ENCODE measurements at regions not wholly inside any gene's neighbourhood (a gene's known extent, or its start where the extent isn't known, plus 50 kb on each side); places are given as distances from the start of the nearest gene placed in this dataset.
"Not testable (repeated sequence)": the region's sequence is repeated elsewhere in the genome, so short reads cannot be mapped to it uniquely, and the experiment has no call there.

DNA sequence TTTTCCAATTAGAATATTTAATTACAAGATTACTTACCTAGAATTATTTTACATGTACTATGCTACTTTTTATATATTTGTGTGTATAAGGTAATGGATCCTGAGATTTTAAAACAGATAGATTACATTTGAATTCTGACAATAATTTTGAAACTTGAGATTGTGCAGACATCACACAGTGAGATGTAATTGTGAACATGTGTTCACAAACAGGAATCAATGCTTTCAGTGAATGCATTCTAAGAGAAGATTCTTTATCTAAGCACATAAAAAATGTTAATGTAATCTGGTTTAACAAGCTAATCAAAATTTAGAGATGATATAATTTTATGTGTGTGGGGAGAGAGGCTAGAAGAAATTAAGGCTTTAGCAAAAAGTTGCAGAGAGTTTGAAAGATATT is 1925.5 kb downstream of the ARAP2 start:
- no peak for DNase-seq (ENCODE audit: low spot score)

DNA sequence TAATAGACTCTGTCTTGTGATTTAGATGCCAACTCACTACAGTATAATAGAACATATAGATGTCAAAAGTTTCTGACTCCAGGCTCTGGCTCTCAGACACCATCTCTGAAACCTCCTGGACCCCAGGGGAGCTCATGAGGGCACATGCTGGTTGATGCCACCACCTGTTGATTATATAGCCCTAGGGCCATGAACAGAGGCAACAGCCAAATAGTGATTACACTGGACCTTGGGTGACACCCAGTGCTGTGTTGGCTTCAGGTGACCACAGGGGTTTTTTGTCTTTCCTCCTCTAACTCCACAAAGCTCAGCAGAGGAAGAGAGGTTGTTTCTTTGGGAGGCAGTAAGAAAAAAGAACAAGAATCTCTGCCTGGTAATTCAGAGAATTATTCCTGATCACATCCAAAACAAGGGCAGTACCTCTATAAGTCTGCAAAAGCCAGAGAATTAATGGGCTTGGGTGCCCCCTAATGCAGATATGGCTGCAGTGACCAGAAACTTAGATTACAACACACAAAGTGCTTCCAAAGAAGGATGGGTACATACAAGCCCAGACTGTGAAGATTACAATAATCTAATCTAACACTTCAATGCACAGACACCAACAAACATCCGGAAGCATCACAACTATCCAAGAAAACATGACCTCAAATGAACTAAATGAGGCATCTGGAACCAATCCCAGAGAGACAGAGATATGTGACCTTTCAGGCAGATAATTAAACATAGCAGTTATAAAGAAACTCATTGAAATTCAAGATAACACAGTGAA is 1920.6 kb downstream of the ARAP2 start:
- no peak for DNase-seq (ENCODE audit: low spot score)

GRCh38 chr4:34328939-34329338 is 1915.4 kb downstream of the ARAP2 start:
- DNase-seq (ENCODE audit: low spot score), result no peak

- not testable (repeated sequence) for DNase-seq (ENCODE audit: low spot score)
These were observed 1909.2 kb downstream of the ARAP2 start for GRCh38 chr4:34335156-34335555.

DNA sequence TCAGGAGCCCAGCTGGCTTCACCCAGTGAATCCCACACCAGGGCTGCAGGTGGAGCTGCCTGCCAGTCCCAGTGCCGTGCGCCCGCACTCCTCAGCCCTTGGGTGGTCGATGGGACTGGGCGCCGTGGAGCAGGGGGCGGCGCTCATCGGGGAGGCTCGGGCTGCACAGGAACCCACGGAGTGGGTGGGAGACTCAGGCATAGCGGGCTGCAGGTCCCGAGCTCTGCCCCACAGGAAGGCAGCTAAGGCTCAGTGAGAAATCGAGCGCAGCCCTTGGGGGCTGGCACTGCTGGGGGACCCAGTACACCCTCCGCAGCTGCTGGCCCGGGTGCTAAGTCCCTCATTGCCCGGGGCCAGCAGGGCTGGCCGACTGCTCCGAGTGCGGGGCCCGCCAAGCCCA is 1908.8 kb downstream of the ARAP2 start:
- DNase-seq (ENCODE audit: low spot score), result not testable (repeated sequence)

DNA sequence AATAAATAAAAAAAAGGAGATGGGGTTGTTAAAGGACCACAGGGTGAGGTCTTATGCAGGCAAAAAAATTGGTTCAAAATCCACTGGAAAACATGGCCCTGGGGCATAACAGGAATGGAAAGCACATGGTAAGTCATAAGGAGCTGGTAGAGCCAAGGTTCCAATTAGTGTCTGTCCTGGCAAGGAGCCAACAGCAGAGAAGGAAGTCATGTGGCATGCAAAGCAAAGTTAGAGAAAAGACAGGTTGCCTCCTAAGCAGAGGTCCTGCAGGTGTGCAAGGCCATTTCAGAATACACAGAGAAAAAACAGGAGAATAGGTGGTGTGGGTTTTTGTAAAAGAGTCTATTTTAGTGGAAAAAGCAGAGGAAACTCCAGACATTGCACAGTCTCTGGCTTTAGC is 1881.7 kb downstream of the ARAP2 start:
- DNase-seq (ENCODE audit: low spot score), result no peak

DNA sequence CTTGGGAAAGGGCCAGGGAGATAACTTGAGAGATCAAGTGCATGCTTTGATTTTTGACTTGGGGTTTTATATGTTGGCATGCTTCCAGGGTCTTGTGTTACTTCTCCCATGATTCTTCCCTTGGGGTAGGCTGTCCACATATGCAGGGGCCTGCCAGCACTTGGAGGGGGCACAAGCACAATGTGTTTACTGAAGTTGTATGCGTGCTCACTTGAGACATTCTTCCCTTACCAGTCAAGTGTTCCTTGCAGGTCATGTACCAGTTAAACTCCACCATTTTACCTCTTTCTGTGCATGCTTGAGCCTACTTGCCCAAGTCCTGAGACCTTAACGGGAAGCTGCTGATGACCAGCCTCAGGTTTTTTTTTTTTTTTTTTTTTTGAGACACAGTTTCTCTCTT is 1880.5 kb downstream of the ARAP2 start:
- DNase-seq (ENCODE audit: low spot score), result no peak

DNA sequence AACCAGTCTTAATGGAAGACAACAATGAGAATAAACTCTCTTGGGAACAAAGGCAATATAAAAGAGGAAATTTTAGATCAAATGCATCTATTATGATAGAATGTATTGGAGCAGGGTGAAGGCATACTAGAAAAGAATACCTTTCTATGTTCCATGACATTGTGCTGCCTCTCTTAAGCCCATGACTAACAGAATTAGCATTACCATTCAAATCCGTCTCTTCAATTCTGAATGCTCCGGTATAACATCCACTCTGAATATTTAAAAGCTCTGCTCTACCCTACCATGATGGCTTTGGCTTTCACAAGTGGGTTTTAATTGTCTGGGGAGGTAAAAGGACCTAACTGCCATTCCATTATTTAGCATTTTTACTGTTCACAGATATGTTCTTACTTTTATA is 1878.4 kb downstream of the ARAP2 start:
- DNase-seq (ENCODE audit: low spot score), result no peak

- DNase-seq (ENCODE audit: low spot score), result no peak
These were observed 1872.6 kb downstream of the ARAP2 start for GRCh38 chr4:34371676-34372075.

- DNase-seq (ENCODE audit: low spot score), result no peak
These were observed 1871.5 kb downstream of the ARAP2 start for GRCh38 chr4:34372815-34373214.

- DNase-seq (ENCODE audit: low spot score), result no peak
These were observed 1870.9 kb downstream of the ARAP2 start for GRCh38 chr4:34373456-34373855.

DNA sequence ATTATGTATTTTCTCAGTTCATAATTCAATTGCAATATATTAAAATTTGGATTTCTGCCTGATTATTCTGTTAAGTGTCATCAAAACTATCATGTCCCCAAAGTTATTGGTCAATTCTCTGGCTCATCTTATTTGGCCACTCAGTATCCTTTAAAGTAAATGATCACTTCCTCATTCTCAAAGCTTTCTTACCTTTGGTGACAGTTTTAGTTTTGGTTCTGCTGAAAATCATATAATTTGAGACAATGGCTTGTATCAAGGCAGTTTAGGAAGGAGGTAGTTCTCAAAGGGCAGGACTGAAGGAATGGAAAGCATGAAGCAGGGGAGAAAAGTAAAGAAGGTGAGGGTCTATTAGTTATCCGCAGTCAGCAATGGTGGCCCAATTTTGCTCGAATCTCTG is 1832.1 kb downstream of the ARAP2 start:
- no peak for DNase-seq (ENCODE audit: low spot score)

DNA sequence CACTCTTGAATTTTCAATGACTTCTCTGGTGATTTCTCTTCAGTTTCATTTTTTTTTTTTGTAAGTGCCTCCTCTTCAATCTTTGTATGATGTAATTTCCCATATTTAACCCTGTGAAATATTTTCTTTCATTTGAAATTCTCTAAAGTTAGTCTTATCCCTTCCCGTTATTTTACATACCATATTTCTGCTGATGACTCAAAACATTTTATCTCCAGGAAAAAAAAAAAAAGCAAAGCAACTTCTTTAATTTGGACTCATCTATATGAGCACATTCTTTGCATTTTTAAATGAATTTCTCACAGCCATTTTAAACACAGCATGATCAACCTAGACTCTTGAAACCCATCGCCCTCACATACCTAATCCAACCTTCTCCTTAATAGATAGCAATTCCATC is 1831.4 kb downstream of the ARAP2 start:
- DNase-seq (ENCODE audit: low spot score), result no peak

- DNase-seq (ENCODE audit: low spot score), result no peak
These were observed 1827.2 kb downstream of the ARAP2 start for GRCh38 chr4:34417160-34417559.

DNA sequence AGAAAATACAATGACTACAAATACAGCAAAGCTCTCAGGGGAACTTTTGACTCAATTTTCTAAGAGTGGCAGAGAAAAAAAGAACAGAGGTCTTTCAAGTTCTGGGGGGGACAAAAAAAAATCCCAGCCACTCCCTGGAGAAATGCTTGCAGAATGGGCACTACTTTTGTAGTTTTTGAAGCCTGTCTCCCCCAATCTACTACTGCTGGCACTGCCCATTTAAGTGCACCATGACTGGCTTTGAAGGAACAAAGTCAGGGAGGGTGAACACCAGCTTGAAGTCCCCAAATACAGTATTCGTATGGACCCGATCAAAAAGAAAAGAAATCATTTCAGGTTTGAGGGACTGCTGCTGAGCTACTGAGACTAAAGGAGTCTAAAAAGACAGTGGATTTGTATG is 1824.4 kb downstream of the ARAP2 start:
- DNase-seq (ENCODE audit: low spot score), result no peak

- no peak for DNase-seq (ENCODE audit: low spot score)
These were observed 1821.7 kb downstream of the ARAP2 start for GRCh38 chr4:34422472-34423175.

GRCh38 chr4:34432706-34433105 is 1811.6 kb downstream of the ARAP2 start:
- no peak for DNase-seq (ENCODE audit: low spot score)

- not testable (repeated sequence) for DNase-seq (ENCODE audit: low spot score)
These were observed 1809.9 kb downstream of the ARAP2 start for GRCh38 chr4:34434377-34434776.

DNA sequence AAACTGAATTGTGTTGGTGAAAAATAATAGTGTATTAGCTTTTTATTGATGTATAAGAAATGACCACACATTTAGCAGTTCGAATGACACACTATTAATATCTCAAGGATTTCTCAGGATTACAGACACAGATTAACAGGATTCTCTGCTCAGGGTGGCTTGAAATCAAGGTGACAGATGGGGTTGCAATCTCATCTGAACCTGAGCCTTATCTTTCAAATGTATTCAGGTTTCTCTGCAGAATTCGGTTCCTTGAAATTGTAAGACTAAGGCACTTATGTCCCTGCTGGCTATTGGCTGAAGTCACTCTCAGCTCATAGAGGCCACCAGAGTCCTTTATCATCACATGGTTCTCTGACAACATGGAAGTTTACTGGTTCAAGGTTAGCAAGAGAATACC is 1780.1 kb downstream of the ARAP2 start:
- no peak for DNase-seq (ENCODE audit: low spot score)

DNA sequence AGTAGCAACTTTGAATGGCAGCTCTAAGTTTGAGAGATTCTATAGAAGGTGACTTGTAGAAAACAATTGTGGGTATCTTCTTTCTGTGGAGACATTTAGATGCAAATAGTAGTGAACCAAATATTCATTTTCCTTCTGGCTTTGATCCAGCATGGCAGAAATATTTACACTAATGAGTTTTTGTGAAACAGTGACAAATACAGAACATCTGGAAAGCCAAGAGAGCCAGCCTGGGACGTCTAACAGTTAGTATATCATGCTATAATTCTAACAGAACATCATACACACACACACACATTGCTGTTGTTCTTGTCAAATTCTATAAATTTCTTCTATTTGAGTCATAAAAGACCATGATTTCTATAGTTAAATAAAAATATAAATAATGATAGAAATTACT is 1777.9 kb downstream of the ARAP2 start:
- DNase-seq (ENCODE audit: low spot score), result no peak

GRCh38 chr4:34469516-34469915 is 1774.8 kb downstream of the ARAP2 start:
- DNase-seq (ENCODE audit: low spot score), result no peak

- DNase-seq (ENCODE audit: low spot score), result no peak
These were observed 1759.1 kb downstream of the ARAP2 start for GRCh38 chr4:34485252-34485651.

DNA sequence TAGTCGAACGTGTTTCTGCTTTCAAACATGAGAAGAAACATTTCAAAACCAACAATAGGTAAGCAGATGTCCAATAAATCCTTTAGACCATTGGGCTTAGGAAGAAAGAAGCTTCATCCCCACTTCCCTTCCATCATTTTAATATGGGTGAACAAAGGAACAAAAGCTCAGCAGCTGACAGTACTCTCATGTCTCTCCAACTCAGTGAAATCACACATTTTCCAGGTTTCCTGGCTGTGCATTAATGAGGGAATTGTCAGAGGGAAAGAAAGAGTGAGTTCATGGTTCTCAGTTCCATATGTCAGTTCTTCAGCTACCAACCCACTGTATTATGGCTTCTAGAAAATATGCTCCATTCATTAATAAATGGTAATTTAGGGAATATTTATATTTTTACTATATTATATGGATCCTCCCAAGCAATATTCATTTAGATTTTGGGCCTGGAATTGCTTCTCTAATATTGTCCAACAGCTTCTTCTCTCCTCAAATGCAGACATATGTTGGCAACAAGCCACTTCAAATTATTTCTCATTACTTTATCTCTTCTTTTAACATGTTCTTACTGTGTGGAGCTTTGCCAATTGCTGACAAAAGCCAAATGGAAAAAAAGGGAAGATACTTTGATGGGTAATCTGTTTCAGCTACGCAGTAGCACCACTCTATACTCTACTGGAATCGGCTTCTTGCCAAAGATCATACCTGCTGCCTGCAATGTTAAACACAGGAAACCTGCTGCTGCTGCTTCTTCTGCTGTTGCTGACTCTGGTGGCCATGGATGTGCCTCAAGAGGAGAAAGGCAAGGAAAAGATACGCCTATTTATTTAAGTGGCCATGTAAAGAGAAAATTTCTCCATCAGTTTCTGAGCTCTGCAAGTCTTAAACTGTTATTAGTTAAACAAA is 1757.6 kb downstream of the ARAP2 start:
- no peak for DNase-seq (ENCODE audit: low spot score)
